Astrocyte of the spinal cord (primary cell): ENCODE measurements at regions not wholly inside any gene's neighbourhood (a gene's known extent, or its start where the extent isn't known, plus 50 kb on each side); places are given as distances from the start of the nearest gene placed in this dataset.

Source experiments
- DNase-seq: peaks from one replicate; pipeline ENCODE4 v3.0.0; 2011; ENCODE audit warnings: low read depth, low spot score
- H3K4me3 ChIP-seq: 2 replicates; pipeline ENCODE4 v1.5.1; 2011; ENCODE audit warnings: low read depth, mild to moderate bottlenecking, low read length, moderate library complexity
- in situ Hi-C: cut with HindIII; loops from 2 replicates; pipeline ENCODE4 v1.10.0; 2017; ENCODE audit warnings: low sequenced_read_pairs
- TF ChIP-seq, protein P1 (sequence below): IDR thresholded peaks from 2 replicates; pipeline ENCODE4 v1.5.1; 2012; ENCODE audit warnings: low read depth, mild to moderate bottlenecking, low read length, inconsistent platforms

DNA sequence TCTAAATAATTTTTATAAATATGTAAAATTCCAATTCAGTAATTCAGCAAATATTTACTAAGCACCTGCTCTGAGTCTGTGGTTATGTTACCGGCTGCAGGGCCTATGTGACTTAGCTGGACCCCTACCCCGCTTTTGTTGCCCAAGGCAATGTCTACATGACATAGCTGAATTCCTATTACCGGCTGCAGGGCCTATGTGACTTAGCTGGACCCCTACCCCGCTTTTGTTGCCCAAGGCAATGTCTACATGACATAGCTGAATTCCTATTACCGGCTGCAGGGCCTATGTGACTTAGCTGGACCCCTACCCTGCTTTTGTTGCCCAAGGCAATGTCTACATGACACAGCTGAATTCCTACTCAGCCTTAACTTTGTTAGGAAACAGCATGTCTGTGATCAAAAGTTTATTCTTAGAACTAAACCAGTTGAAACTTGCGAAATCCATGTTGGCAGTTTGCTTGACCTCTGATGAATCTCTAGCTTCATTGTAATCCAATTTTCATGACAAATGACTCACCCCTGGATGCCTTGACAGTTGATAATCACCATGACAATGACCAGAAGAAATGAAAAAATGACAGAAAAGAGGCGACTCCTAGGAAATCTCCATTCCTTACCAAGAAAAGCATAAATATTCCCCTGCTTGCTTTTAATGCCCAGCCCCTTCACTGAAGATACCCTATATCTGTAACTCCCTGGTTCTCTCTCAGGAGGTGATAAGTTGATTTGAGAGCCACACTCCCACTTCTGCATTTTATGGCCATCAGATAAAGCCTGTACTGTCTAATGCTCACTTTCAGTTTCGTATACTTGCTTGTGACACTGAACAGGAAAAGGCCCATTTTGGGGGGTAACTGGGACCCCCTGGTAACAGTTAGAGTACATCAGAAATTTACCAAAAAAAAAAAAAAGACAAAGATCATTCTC lies 148.4 kb upstream of the SYT10 start:
- TF ChIP-seq, protein P1, sequence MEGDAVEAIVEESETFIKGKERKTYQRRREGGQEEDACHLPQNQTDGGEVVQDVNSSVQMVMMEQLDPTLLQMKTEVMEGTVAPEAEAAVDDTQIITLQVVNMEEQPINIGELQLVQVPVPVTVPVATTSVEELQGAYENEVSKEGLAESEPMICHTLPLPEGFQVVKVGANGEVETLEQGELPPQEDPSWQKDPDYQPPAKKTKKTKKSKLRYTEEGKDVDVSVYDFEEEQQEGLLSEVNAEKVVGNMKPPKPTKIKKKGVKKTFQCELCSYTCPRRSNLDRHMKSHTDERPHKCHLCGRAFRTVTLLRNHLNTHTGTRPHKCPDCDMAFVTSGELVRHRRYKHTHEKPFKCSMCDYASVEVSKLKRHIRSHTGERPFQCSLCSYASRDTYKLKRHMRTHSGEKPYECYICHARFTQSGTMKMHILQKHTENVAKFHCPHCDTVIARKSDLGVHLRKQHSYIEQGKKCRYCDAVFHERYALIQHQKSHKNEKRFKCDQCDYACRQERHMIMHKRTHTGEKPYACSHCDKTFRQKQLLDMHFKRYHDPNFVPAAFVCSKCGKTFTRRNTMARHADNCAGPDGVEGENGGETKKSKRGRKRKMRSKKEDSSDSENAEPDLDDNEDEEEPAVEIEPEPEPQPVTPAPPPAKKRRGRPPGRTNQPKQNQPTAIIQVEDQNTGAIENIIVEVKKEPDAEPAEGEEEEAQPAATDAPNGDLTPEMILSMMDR, result no peak
- H3K4me3 ChIP-seq, result no peak overlapping the region
- peak; percentile 61 for DNase-seq
- in situ Hi-C loops, result no loop called here

DNA sequence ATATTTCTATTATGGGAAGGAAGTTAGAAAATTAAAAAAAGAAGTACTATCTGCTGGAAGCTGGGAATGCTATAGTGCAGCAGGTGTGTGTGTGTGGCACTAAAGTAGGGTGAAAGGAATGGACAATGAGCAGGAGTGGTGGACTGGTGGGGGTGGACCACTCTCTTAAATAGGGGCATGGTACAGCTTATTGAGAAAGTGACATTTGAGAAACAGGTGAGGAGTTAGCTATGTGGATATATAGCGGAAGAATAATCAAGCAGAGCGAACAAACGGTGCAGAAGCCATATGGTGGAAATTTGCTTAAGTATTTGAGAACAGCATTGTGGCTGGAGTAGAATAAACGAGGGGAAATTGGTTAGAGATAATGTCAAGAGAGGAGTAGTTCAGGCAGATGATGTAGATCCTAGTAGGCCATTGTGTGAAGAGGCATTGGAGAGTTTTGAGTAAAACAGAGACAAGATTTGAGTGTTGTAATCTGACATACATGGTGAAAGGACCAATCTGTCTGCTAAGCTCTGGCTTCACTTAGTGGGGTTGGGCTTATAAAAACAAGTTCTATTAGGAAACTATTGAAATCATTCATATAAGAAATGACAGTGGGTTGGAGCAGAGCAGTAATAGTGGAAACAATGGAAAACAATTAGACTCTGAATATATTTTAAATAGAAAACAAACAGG lies 149.2 kb upstream of the SYT10 start:
- DNase-seq, result no peak
- TF ChIP-seq, protein P1, result no peak
- in situ Hi-C loops, result no loop called here
- H3K4me3 ChIP-seq, result no peak overlapping the region

- DNase-seq, result no peak
- in situ Hi-C loops, result no loop called here
- H3K4me3 ChIP-seq, result no peak overlapping the region
- TF ChIP-seq, protein P1, result no peak
Observed at GRCh38 chr12:33589576-33590114, 150.0 kb upstream of the SYT10 start.

- TF ChIP-seq, protein P1, result no peak
- no peak for DNase-seq
- in situ Hi-C loops, result no loop called here
- no peak overlapping the region for H3K4me3 ChIP-seq
Observed at GRCh38 chr12:33593753-33594152, 154.1 kb upstream of the SYT10 start.

- H3K4me3 ChIP-seq, result no peak overlapping the region
- TF ChIP-seq, protein P1, result no peak
- in situ Hi-C loops, result no loop called here
- no peak for DNase-seq
Observed at GRCh38 chr12:33596061-33596460, 156.4 kb upstream of the SYT10 start.

- in situ Hi-C loops, result no loop called here
- H3K4me3 ChIP-seq, result no peak overlapping the region
Observed at GRCh38 chr12:33596814-33597213, 157.2 kb upstream of the SYT10 start.

More at GRCh38 chr12:33596814-33597213, 157.2 kb upstream of the SYT10 start:
- DNase-seq, result no peak
- TF ChIP-seq, protein P1, result no peak
